GM12872 (cell line): ENCODE measurements at regions not wholly inside any gene's neighbourhood (a gene's known extent, or its start where the extent isn't known, plus 50 kb on each side); places are given as distances from the start of the nearest gene placed in this dataset.

Source experiments
- TF ChIP-seq, protein P1 (sequence below): IDR thresholded peaks from 3 replicates; pipeline ENCODE4 v1.5.1; 2011; ENCODE audit warnings: low read depth, mild to moderate bottlenecking, low read length, moderate library complexity; ENCODE audit not compliant: insufficient read depth

DNA sequence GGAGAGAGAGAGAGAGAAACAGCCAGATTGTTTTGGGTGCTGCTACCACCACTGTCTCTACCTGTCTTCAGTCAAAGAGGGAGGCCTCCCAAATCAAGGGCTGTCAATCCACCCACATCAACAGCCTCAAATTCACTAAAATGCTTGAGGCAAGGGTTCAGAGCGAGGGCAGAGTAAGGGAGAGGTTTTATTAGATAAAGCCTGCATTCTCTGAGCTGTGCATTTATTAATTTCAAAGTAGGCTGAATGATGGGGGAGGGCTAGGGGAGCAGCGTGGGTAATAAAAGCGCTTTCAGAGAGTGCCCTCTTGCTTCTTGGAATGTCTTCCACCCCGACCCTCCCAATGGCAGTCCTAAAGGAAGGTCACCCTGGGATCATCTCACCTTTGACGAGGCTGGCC is 636.5 kb upstream of the TBX3 start:
- TF ChIP-seq, protein P1, sequence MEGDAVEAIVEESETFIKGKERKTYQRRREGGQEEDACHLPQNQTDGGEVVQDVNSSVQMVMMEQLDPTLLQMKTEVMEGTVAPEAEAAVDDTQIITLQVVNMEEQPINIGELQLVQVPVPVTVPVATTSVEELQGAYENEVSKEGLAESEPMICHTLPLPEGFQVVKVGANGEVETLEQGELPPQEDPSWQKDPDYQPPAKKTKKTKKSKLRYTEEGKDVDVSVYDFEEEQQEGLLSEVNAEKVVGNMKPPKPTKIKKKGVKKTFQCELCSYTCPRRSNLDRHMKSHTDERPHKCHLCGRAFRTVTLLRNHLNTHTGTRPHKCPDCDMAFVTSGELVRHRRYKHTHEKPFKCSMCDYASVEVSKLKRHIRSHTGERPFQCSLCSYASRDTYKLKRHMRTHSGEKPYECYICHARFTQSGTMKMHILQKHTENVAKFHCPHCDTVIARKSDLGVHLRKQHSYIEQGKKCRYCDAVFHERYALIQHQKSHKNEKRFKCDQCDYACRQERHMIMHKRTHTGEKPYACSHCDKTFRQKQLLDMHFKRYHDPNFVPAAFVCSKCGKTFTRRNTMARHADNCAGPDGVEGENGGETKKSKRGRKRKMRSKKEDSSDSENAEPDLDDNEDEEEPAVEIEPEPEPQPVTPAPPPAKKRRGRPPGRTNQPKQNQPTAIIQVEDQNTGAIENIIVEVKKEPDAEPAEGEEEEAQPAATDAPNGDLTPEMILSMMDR: no peak

GRCh38 chr12:115319446-115320040 is 635.6 kb upstream of the TBX3 start:
- TF ChIP-seq, protein P1: no peak

DNA sequence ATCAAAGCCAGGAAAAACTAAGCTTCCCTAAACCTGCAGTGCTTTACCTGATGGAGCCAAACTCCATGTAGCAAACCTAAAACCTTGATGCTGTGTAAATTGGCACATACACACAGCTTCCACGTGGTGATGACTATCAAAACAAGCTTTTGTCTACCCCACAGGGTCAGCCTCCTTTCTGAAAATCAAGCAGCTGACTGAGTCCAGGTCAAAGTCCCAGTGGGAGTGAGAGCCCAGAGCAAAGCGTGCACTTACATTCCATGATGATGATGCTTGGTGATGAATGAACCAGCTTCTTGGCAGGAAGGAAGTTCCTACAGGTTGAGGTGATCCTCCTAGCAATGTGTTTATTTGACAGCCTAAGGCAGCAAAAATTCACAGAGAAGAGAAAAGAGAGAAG is 630.0 kb upstream of the TBX3 start:
- TF ChIP-seq, protein P1: no peak

DNA sequence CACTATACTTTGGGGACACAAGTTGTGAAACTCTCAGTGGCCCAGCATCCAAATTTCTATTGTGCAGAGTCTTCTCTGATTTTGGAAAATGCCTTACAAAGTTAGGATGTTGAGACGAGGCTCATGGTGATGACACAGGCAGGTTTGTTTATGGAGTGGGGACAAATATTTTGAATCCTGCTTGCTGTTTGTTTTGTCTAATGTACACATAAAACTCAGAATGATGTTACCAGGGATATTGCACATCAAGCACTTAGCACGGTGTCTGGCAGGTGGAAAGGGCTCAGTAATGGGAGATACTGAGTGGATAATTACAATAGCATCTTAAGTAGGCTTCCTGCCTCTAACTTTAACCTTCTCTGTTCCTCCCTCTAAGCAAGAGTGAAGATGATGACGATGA is 628.9 kb upstream of the TBX3 start:
- TF ChIP-seq, protein P1: no peak

- TF ChIP-seq, protein P1: no peak
These were observed 627.9 kb upstream of the TBX3 start for GRCh38 chr12:115311875-115312274.

DNA sequence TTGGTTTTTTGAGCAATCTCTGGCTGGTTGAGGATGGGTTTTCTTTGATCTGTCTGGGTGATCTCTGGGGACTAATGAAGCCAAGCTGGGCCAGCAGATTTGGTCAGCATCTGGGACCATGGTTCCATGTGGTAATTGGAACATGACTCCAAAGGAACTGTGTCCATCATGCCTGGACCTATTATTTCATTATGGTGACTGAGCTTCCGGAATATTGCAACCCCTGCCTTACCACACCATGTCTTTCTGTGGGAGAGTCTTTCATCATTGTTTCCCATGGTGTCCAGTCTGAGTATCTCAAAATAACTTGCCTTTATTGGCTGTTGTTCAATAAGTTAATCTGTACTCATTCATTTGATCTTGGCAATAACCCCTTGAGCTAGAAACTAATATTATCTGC is 624.9 kb upstream of the TBX3 start:
- TF ChIP-seq, protein P1: no peak

GRCh38 chr12:115306380-115306779 is 622.4 kb upstream of the TBX3 start:
- TF ChIP-seq, protein P1: no peak

DNA sequence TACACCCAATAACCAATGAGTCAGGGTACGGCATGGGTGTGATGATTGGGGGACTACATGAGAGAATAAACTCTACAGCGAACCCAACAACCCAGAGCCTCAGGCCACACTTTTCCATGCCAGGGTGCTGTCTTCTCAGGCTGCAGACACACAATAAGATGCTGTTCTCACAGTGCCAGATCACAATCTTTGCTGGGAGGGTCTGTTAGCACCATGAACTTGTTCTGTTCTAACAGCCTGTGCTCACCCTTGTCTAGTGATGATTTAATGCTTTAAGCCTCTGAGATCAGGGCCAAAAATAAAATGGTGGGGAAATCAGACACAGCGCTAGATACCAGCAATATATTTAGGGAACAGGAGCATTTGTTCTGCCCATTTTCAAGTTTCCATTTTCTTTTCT is 621.9 kb upstream of the TBX3 start:
- TF ChIP-seq, protein P1: no peak
